NT2/D1 (cell line): ENCODE measurements at regions not wholly inside any gene's neighbourhood (a gene's known extent, or its start where the extent isn't known, plus 50 kb on each side); places are given as distances from the start of the nearest gene placed in this dataset.

Experiments
- DNase-seq: peaks from one replicate; pipeline ENCODE4 v3.0.0-alpha.2; 2011; ENCODE audit warnings: low read depth, low spot score
- H3K27me3 ChIP-seq: 2 replicates; pipeline ENCODE4 v1.6.0; 2011; ENCODE audit warnings: mild to moderate bottlenecking; ENCODE audit not compliant: insufficient read length, insufficient read depth
- H3K36me3 ChIP-seq: 2 replicates; pipeline ENCODE4 v1.6.1; 2011; ENCODE audit warnings: mild to moderate bottlenecking, low read length, mixed read lengths; ENCODE audit not compliant: insufficient read depth, insufficient read length
- H3K4me1 ChIP-seq: 2 replicates; pipeline ENCODE4 v1.5.1; 2011; ENCODE audit not compliant: insufficient read depth, insufficient read length
- H3K4me3 ChIP-seq: 2 replicates; pipeline ENCODE4 v1.5.1; 2011; ENCODE audit warnings: low read depth; ENCODE audit not compliant: insufficient read length
- H3K9ac ChIP-seq: 2 replicates; pipeline ENCODE4 v1.6.0; 2011; ENCODE audit warnings: low read depth; ENCODE audit not compliant: insufficient read length
- H3K9me3 ChIP-seq: 2 replicates; pipeline ENCODE4 v1.5.1; 2011; ENCODE audit warnings: mild to moderate bottlenecking, low read length; ENCODE audit not compliant: insufficient read depth
- SUZ12 ChIP-seq: IDR thresholded peaks from 2 replicates; pipeline ENCODE4 v1.6.1; 2011; ENCODE audit not compliant: insufficient read length, insufficient read depth; ENCODE audit errors: extremely low read depth
- YY1 ChIP-seq: IDR thresholded peaks from 2 replicates; pipeline ENCODE4 v1.6.1; 2011; ENCODE audit not compliant: insufficient read length, insufficient read depth
- ZNF274 ChIP-seq: IDR thresholded peaks from 2 replicates; pipeline ENCODE4 v1.6.1; 2011; ENCODE audit warnings: mild to moderate bottlenecking, low read depth, low read length

GRCh38 chr10:17510242-17510908 is 56.0 kb upstream of the ST8SIA6 start:
- Histone ChIP-seq H3K36me3 (no peaks in the 10 kb centered on the region), H3K4me1 (no peaks in the 10 kb centered on the region), H3K4me3 (no peak overlapping the region), H3K27me3 (no peaks in the 10 kb centered on the region), H3K9ac (no peak overlapping the region), H3K9me3 (no peaks in the 10 kb centered on the region)
- TF ChIP-seq YY1 (no peak), SUZ12 (no peak), ZNF274 (no peak)
- no peak for DNase-seq

DNA sequence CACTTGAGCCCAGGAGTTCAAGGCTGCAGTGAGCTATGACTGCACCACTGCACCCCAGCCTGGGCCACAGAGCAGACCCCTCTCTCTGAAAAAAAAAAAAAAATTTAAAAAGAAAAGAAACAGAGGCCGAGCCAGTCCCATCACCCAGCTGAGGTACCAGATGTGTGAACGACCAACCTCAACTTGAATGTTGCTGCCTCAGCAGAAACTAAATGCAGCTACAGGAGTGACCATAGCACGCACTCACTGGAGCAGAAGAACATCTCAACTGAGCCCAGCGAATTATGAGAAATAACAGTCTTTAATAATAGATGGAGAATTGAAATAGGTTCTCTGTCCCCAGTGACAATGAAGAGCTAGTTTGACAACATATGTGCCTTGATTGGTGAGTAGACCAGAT is 53.1 kb upstream of the ST8SIA6 start:
- Histone ChIP-seq H3K36me3 (no peaks in the 10 kb centered on the region), H3K9ac (no peak overlapping the region), H3K4me3 (no peak overlapping the region), H3K27me3 (no peaks in the 10 kb centered on the region), H3K9me3 (no peaks in the 10 kb centered on the region), H3K4me1 (no peaks in the 10 kb centered on the region)
- DNase-seq: no peak
- no peak for TF ChIP-seq SUZ12
- TF ChIP-seq YY1: no peak
- no peak for TF ChIP-seq ZNF274

DNA sequence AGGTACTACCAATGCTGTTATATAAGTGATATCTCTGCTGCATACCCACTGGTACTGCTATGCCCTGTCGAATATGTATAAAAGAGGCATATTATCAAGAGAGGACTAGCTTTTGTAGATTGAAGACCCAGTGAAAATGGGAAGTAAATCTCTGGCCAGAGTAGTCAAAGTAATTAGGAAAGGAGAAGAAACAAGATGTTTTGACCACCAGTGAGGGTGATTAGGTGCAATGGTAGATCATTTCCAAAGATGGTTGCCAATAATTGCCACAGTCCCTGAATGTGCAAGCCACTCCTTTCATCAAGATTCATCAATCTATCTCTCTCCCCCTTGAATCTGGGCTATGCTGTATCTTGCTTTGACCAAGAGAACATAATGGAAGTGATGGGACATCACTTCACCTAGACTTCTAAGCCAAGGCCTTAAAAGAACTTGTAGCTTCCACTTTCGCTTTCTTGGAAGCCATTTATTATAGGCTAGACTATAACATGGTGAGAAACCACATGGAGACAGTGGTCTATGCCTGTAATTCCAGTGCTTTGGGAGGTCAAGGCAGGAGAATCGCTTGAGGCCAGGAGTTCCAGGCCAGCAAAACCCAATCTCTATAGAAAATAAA is 52.6 kb upstream of the ST8SIA6 start:
- TF ChIP-seq YY1 (no peak), ZNF274 (no peak), SUZ12 (no peak)
- Histone ChIP-seq H3K4me1 (no peaks in the 10 kb centered on the region), H3K27me3 (no peaks in the 10 kb centered on the region), H3K4me3 (no peak overlapping the region), H3K9me3 (no peaks in the 10 kb centered on the region), H3K36me3 (no peaks in the 10 kb centered on the region), H3K9ac (no peak overlapping the region)
- DNase-seq: no peak

- H3K4me1 ChIP-seq: no peaks in the 10 kb centered on the region
- no peaks in the 10 kb centered on the region for H3K27me3 ChIP-seq
- no peaks in the 10 kb centered on the region for H3K9me3 ChIP-seq
- no peak overlapping the region for H3K4me3 ChIP-seq
- DNase-seq: no peak
- H3K9ac ChIP-seq: no peak overlapping the region
- H3K36me3 ChIP-seq: no peaks in the 10 kb centered on the region
- TF ChIP-seq YY1 (no peak), SUZ12 (no peak), ZNF274 (no peak)
Measured at GRCh38 chr10:17506390-17506789, 52.0 kb upstream of the ST8SIA6 start.

DNA sequence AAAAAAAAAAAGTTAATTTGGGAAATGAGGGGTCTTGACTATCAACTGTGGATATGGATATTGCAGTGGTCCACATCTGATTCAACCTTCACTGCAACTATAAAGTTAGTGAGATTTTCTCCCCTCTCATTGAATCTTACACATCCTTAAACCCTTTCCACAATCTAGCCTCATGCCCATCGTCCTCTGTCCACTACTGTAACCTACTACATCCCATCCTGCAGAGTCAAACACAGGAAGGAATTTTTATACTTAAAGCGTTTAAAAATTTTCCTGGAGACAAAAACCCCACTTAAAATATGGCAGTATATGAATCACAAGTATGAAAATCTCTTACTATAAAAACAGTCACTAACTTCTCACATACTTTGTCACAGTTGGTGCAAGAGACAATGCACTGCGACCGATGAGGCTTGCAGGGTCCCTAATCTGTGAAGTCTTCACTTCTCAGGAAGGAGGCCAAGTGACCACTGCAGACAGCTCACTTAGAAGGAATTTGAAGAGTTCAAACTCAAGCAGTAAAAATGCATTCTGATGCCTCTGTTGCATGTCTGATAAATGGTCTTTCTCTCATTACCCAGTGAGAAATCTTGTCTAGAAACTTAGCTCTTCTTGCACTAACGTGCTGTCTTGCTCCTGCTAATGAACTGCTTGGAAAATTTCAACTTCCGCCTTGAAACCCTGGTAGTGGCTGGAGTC is 50.3 kb upstream of the ST8SIA6 start:
- DNase-seq: no peak
- no peak for TF ChIP-seq ZNF274
- no peak overlapping the region for H3K9ac ChIP-seq
- no peak overlapping the region for H3K4me3 ChIP-seq
- no peaks in the 10 kb centered on the region for H3K27me3 ChIP-seq
- no peaks in the 10 kb centered on the region for H3K9me3 ChIP-seq
- H3K36me3 ChIP-seq: no peaks in the 10 kb centered on the region
- H3K4me1 ChIP-seq: no peaks in the 10 kb centered on the region
